GM21526 (cell line): ENCODE measurements at regions not wholly inside any gene's neighbourhood (a gene's known extent, or its start where the extent isn't known, plus 50 kb on each side); places are given as distances from the start of the nearest gene placed in this dataset.
"Not testable (repeated sequence)": the region's sequence is repeated elsewhere in the genome, so short reads cannot be mapped to it uniquely, and the experiment has no call there.

Experiments used
- ATAC-seq: cut with Tn5 transposase; IDR thresholded peaks from one replicate; pipeline ENCODE4 v1.9.1; 2021; ENCODE audit warnings: moderate library complexity; ENCODE audit not compliant: unreplicated experiment, low FRiP score

- no peak for ATAC-seq
Measured at GRCh38 chr1:55821234-55821633, 606.1 kb upstream of the USP24 start.

- no peak for ATAC-seq
Measured at GRCh38 chr1:55820501-55820900, 605.3 kb upstream of the USP24 start.

GRCh38 chr1:55819011-55819410 is 603.8 kb upstream of the USP24 start:
- ATAC-seq: no peak

GRCh38 chr1:55816456-55817426 is 601.6 kb upstream of the USP24 start:
- no peak for ATAC-seq

GRCh38 chr1:55815745-55816455 is 600.7 kb upstream of the USP24 start:
- ATAC-seq: no peak

GRCh38 chr1:55814967-55815366 is 599.8 kb upstream of the USP24 start:
- no peak for ATAC-seq

- no peak for ATAC-seq
Measured at GRCh38 chr1:55813618-55814017, 598.5 kb upstream of the USP24 start.

GRCh38 chr1:55812281-55812680 is 597.1 kb upstream of the USP24 start:
- no peak for ATAC-seq

- ATAC-seq: no peak
Measured at GRCh38 chr1:55808263-55808662, 593.1 kb upstream of the USP24 start.

GRCh38 chr1:55803429-55803828 is 588.3 kb upstream of the USP24 start:
- no peak for ATAC-seq

- ATAC-seq: no peak
Measured at GRCh38 chr1:55801481-55801880, 586.3 kb upstream of the USP24 start.

GRCh38 chr1:55800503-55800902 is 585.3 kb upstream of the USP24 start:
- no peak for ATAC-seq

GRCh38 chr1:55793856-55794255 is 578.7 kb upstream of the USP24 start:
- no peak for ATAC-seq

- ATAC-seq: no peak
Measured at GRCh38 chr1:55792870-55793269, 577.7 kb upstream of the USP24 start.

- ATAC-seq: no peak
Measured at GRCh38 chr1:55789466-55789865, 574.3 kb upstream of the USP24 start.

- ATAC-seq: no peak
Measured at GRCh38 chr1:55786396-55786795, 571.2 kb upstream of the USP24 start.

- ATAC-seq: not testable (repeated sequence)
Measured at GRCh38 chr1:55784941-55785450, 569.8 kb upstream of the USP24 start.

- ATAC-seq: no peak
Measured at GRCh38 chr1:55781944-55782482, 566.8 kb upstream of the USP24 start.

- ATAC-seq: no peak
Measured at GRCh38 chr1:55781003-55781402, 565.8 kb upstream of the USP24 start.

GRCh38 chr1:55777545-55777944 is 562.4 kb upstream of the USP24 start:
- no peak for ATAC-seq

GRCh38 chr1:55775007-55775406 is 559.8 kb upstream of the USP24 start:
- no peak for ATAC-seq
